Activated CD4-positive, alpha-beta T cell treated with anti-CD3 and anti-CD28 coated beads, Interleukin-2, amount 50 U/mL, for 1 hour (primary cell): ENCODE measurements at regions not wholly inside any gene's neighbourhood (a gene's known extent, or its start where the extent isn't known, plus 50 kb on each side); places are given as distances from the start of the nearest gene placed in this dataset.

Experiments used
- DNase-seq: peaks from one replicate; pipeline ENCODE4 v3.0.0-alpha.2; 2020

GRCh38 chr14:62101673-62102348, 339.6 kb downstream of the SNAPC1 start:
- no peak for DNase-seq

- DNase-seq: no peak
Measured at GRCh38 chr14:62102349-62102725, 340.1 kb downstream of the SNAPC1 start.

- DNase-seq: no peak
Measured at GRCh38 chr14:62103464-62103863, 341.2 kb downstream of the SNAPC1 start.

- DNase-seq: no peak
Measured at GRCh38 chr14:62110941-62111340, 348.7 kb downstream of the SNAPC1 start.

DNA sequence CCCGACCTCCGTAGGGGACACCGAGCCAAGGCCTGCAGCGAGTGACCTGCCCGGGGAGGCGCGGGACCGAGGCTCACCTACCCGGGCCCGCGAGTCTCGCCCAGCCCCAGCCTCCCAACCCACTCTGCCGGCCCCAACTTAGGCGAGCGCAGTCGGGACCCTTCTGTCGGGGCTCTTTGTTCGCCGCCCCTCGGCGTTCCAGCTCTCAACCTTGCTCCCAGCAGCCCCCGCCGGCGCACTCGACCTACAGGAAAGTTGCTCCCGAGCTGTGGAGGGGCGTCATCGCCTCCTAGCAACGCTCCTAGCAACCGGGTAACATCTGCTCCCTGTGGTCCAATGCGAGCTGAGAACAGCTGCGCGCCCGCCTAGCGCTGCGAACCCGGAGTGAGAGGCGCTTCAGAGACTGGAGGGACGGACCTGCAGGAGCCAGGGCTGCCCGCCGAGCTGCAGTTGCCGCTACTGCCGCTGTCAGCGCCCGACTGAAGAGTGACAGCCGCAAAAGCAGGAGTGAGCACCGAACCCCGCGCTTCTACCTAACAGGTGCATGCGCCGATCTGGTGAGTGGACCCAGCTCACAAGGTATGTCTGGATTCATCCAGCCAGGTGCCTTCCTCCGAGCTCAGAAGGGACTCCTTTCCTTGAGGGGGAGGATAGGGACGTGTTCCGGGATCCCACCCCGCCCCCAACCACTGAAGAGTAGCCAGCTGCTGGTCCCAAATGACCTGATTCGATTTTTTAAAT, 355.0 kb downstream of the SNAPC1 start:
- peak; percentile 50 for DNase-seq

DNA sequence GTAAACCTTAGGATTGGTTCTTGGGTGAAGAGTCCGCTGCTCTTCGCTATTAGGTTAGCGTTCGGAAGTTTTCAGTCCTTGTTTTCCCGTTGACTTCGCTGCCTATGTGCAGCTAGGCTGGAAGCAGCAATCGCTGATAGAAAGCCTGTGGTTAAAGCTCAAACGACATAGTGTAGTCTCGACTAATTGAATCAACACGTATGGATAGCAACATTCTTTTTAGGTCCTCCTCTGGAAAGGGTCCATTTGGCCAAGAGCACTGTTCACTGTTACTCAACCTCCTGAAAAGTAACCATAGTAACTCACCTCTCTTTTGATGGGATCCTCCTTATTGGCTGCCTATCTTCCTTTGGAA, 355.5 kb downstream of the SNAPC1 start:
- no peak for DNase-seq

DNA sequence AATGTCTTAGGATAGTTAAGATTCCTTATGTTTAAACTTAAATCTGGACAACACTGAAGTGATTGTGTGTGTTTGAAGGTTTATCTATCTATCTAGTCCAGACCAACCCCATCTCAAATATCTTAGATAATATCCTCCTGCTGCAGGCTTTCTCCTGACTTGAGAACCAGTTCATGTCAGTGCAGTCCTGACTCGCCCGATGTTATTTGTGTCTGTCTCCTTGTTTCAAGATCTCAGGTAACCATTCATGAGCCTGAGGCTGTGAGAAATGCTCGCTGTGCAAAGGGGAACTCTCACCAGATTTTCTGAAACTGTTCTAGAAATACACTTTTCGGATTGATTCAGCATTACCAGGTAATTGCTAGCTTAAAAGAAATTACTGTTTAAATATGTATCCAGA, 356.2 kb downstream of the SNAPC1 start:
- DNase-seq: no peak

- no peak for DNase-seq
Measured at GRCh38 chr14:62118871-62119270, 356.7 kb downstream of the SNAPC1 start.

DNA sequence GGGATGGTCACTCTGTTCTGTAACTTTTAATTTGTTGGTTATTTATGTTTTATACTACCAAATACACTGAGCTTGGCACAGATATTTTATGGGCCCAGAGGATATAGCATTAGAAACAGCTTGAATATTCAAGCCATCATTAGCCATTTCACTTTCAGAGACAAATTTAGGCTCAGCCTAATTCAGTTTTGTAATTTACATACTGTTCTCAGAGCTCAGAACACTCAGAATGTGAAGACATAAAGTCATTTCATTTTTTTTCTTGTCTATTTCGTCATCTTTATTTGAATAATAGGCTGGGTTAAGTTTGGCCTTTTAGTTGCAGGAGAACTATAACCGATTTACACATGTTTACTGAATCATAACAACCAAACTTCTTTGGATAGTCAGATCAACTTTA, 361.7 kb downstream of the SNAPC1 start:
- DNase-seq: no peak

GRCh38 chr14:62125793-62126192, 363.6 kb downstream of the SNAPC1 start:
- no peak for DNase-seq

DNA sequence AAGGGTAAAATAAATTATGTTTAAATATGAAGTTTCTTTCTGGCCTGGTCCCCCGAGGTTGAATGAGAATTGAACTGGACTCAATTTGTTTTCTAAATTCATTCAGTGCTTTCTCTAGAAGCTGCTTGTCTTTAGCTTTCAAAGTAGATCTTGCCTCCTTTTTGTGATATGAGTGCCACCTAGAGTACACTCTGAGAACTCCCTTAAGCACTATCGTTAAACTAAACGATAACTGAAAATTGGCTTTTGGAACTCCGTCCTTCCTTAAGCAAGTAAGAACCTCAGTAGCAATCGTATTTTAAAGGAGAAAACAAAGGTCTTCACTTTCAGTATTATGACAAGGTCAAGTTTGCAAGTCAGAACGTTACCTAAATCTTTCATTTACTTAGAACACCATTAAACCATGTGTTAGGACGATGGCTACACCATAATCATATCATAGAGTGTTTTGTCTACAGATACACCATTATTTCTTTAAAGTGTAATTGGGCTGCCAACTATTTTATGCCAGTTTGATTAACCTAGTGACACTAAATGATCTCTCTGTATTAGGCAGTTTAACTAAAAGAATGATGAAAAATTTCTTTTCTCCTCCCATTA, 364.8 kb downstream of the SNAPC1 start:
- no peak for DNase-seq

- no peak for DNase-seq
Measured at GRCh38 chr14:62130441-62130840, 368.2 kb downstream of the SNAPC1 start.

DNA sequence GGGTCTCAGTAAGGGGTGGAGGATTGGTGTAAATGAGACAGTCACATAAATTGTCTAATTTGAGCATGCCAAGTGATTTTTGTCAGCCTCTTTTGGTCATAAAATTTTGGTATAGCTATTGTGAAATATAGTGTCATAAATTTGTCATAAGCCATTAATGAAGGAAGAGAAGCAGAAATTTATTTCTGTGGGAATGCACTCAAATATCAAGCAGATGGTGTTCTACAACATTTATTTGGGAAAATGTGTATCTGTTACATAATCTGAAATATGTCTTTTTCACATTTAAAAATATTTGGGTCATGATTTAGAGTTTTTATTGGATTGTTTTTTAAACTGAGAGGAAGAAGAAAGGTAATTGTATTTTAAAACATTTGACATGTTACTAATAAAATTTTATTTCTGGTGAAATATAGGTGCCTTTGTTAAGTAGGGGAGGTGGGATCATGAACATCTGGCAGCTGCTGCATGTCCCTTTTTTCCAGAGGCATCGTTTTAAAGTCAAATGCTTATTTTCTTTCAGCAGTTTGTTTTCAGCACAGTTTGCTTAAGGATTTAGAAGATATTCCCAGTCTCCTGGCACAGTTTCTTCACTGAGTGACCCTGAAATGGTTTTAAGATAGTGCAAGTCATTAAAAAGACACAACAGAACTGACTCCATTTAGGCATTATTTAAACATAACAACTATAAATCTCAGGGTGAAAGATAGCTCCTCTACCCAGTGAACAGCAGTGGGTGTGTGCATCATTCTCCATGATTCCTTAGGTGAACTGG, 371.7 kb downstream of the SNAPC1 start:
- no peak for DNase-seq

GRCh38 chr14:62138593-62138992, 376.4 kb downstream of the SNAPC1 start:
- no peak for DNase-seq

DNA sequence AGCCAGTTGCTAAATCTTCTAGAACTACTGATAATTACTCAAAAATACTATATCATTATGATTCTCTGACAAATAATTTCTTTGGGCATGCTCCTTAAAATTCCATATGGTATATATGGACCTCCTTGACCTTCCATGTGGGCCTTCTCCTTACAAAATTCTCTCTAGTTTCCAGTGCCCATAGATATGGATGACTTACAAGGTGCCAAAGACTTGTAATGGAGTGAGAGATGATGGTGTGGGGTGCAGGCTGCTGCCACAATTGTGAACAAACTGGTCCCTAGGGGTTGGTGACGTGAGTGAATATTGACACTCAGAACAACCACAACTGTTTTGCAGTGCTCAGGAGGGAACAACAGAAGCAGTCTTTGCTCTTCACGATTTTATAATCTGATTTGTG, 378.9 kb downstream of the SNAPC1 start:
- no peak for DNase-seq

DNA sequence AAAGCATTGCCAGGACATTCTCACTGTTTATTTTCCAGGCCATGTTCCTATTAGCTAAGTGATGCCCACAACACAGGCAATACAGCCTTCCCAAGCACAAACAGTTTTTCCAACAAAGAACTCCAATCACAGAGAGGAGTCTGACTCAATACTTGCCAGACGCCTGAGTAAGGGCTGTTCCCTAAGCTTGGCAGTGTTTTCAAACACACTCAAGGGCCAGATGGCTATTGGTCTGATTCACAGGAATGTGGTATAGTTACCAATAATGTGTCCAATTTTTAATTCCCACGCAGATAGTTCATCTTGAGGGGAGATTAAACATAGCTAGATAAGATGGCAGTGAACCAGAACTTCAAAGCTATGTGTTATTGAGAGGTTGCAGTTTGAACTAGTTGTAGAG, 381.0 kb downstream of the SNAPC1 start:
- no peak for DNase-seq

GRCh38 chr14:62144863-62145262, 382.6 kb downstream of the SNAPC1 start:
- DNase-seq: no peak

DNA sequence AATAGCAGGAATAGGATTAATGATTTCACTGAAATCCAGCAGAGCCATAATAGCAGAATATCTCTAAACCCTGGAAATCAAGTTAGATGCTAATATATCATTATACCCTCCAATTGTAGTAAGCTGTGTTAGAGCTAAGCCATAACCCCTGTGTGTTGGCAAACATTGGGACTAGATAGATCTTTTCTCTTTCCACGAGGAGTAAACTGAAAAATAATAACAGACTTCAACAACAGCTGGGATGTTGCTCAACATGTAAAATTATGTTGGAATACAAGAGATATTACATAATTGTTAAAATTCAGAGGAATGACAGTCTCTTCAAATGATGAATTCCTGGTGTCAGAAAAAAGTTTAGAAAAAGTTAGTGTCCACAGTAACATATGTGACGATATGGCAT, 383.8 kb downstream of the SNAPC1 start:
- no peak for DNase-seq

GRCh38 chr14:62156052-62156451, 393.8 kb downstream of the SNAPC1 start:
- DNase-seq: no peak

GRCh38 chr14:62158779-62159178, 396.6 kb downstream of the SNAPC1 start:
- DNase-seq: no peak

DNA sequence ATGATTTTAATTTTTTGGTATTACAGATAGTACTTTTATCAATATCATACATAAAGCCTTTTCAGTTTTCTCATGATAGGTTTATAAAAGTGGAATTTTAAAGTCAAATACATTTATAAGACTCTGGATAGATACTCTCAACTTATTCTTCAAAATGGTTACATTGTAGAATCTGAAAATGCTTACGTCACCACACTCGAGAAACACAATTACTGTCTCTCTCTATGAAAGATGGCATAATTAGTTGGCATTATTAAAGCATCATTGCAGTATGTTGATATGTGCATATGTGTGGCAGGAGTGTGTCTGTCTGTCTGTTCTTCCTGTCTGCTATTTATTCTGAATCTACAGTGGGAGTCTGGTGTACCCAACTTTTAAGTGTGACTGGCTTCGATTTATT, 397.1 kb downstream of the SNAPC1 start:
- DNase-seq: no peak

GRCh38 chr14:62162998-62163589, 400.9 kb downstream of the SNAPC1 start:
- no peak for DNase-seq

DNA sequence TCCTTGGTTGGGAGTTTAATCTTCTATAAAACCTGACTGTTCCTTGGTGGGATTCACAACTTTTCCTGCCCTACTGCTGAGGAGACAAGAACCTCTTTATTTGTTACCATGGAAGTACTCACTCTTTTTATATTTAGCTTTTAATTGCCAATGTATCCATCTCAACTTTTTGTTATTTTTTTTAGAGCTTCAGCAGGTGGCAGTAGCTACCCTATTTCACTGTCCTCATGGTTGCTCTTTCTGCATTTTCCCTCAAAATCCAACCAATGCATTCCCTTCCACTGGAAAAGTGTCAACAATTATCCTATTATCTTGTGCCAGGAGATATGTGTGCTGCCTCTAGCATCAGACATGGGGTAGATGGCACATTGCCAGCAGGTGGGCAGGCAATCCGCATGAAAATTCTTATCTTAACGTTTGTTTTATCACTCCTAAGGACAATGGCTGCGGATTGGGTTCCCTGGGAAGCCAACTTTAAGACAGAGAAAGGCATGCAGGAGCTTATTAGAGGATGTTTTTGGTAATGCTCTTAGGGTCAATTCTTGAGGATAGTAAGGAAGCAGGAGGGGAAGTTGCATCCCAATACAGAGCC, 406.4 kb downstream of the SNAPC1 start:
- DNase-seq: no peak
